Uterus (tissue), 3 donors: ENCODE measurements at regions not wholly inside any gene's neighbourhood (a gene's known extent, or its start where the extent isn't known, plus 50 kb on each side); places are given as distances from the start of the nearest gene placed in this dataset.

Experiments used
- DNase-seq, 2 donors: peaks; one replicate each; pipeline ENCODE4 v3.0.0-alpha.2; 2019 to 2020
- H3K27ac ChIP-seq, 2 donors: fragments of 200-600 bp; sonication (generic); 1 replicate in 1 of 2; 2 replicates in 1 of 2; pipeline ENCODE4 v1.5.1; 2016 to 2018
- H3K27me3 ChIP-seq, 2 donors: fragments of 200-600 bp; sonication (generic); one replicate each; pipeline ENCODE4 v1.5.1; 2018 to 2019; ENCODE audit warnings: control low read depth in 1 of 2
- H3K36me3 ChIP-seq, 2 donors: fragments of 200-600 bp; sonication (generic); one replicate each; pipeline ENCODE4 v1.5.1; 2019; ENCODE audit warnings: control low read depth in 1 of 2
- H3K4me1 ChIP-seq, 2 donors: fragments of 200-600 bp; sonication (generic); one replicate each; pipeline ENCODE4 v1.5.1; 2018 to 2019; ENCODE audit warnings: control low read depth in 1 of 2
- H3K4me3 ChIP-seq, 2 donors: fragments of 200-600 bp; sonication (generic); 1 replicate in 1 of 2; 2 replicates in 1 of 2; pipeline ENCODE4 v1.5.1; 2018 to 2019; ENCODE audit warnings: mild to moderate bottlenecking in 1 of 2
- H3K9me3 ChIP-seq, 2 donors: fragments of 200-600 bp; sonication (generic); one replicate each; pipeline ENCODE4 v1.5.1; 2019; ENCODE audit warnings: control low read depth in 1 of 2
- CTCF ChIP-seq, 4 experiments: fragments of 200-600 bp in 2 of 4; fragments of 450-650 bp in 2 of 4; sonication (generic) in 2 of 4; IDR thresholded peaks; one replicate each; pipeline ENCODE4 v1.5.1; 2016 to 2019; ENCODE audit warnings: antibody characterized with exemption in 4 of 4, mild to moderate bottlenecking in 2 of 4, moderate library complexity in 1 of 4
- POLR2A ChIP-seq, 2 donors: fragments of 450-650 bp; IDR thresholded peaks; one replicate each; pipeline ENCODE4 v1.6.1; 2016; ENCODE audit warnings: antibody characterized with exemption in 2 of 2, mild to moderate bottlenecking in 1 of 2, moderate library complexity in 1 of 2
- intact Hi-C: fragments of 100-400 bp; cut with DNase I; formaldehyde crosslinking; loops from one replicate; pipeline ENCODE4 v1.15.1; 2023; ENCODE audit warnings: low total_unique reads
- donor health status: DM: yes; HTN: yes; CAD: no.

- intact Hi-C loops, result no loop called here
- H3K4me1 ChIP-seq, result no peaks in the 10 kb centered on the region
- H3K27me3 ChIP-seq, result no peaks in the 10 kb centered on the region
- no peak for DNase-seq
- no peak overlapping the region for H3K4me3 ChIP-seq
- no peak for TF ChIP-seq CTCF (IDR thresholded peaks at IDR 0.05)
- H3K27ac ChIP-seq, result no peak overlapping the region
- H3K9me3 ChIP-seq, result no peaks in the 10 kb centered on the region
- H3K36me3 ChIP-seq, result no peaks in the 10 kb centered on the region
Measured at GRCh38 chr2:14136030-14136429, 496.5 kb upstream of the LRATD1 start.

DNA sequence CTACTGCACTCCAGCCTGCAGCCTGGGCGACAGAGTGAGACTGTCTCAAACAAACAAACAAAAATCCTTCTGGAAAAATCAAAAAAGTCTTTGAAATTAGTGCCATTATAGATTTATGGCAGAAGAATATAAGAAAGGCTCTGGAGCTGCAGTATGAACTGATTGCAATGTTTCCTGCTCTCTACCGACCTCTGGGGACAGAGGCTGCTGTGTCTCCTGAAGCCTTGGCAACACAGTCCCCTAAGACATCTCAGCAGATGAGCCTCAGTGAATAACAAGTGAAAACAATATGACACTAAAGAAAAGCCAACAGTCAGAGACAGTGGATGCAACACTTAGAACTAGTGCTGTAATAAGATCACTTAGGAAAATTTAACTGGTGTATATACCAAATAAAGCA is 494.9 kb upstream of the LRATD1 start:
- Histone ChIP-seq H3K4me1 (no peaks in the 10 kb centered on the region), H3K36me3 (no peaks in the 10 kb centered on the region), H3K27ac (no peak overlapping the region), H3K4me3 (no peak overlapping the region), H3K9me3 (no peaks in the 10 kb centered on the region), H3K27me3 (no peaks in the 10 kb centered on the region)
- no peak for DNase-seq
- no peak for TF ChIP-seq CTCF (IDR thresholded peaks at IDR 0.05)
- TF ChIP-seq POLR2A (IDR thresholded peaks at IDR 0.05), result no peak
- intact Hi-C loops, result no loop called here

DNA sequence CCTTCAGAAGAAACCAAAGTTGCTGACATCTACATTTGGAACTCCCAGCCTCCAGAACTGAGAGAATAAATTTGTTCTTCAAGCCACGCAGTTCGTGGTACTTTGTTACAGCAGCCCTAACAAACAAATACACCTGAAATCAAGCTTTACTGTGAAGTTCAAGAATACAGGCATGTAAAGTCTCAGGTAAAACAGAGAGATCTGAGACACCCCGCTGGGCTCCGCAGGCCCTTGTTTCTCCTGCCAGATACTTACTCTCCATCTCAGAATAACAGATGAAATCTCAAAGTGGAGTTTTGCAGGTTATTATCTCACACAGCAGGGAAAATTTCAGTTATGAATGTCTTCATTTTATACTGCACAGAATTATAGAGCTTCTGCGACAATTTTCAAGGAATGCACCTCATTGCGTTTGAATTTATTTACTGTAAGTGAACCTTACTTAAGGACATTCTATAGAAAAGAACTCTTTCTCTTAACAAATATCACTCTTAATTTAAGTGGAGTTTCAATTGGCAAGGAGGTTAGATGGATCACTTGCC is 492.4 kb upstream of the LRATD1 start:
- H3K9me3 ChIP-seq, result no peaks in the 10 kb centered on the region
- DNase-seq, result no peak
- H3K36me3 ChIP-seq, result no peaks in the 10 kb centered on the region
- intact Hi-C loops, result no loop called here
- no peak for TF ChIP-seq POLR2A (IDR thresholded peaks at IDR 0.05)
- TF ChIP-seq CTCF (IDR thresholded peaks at IDR 0.05), result no peak
- H3K4me1 ChIP-seq, result no peaks in the 10 kb centered on the region
- H3K4me3 ChIP-seq, result no peak overlapping the region
- H3K27ac ChIP-seq, result no peak overlapping the region
- no peaks in the 10 kb centered on the region for H3K27me3 ChIP-seq

DNA sequence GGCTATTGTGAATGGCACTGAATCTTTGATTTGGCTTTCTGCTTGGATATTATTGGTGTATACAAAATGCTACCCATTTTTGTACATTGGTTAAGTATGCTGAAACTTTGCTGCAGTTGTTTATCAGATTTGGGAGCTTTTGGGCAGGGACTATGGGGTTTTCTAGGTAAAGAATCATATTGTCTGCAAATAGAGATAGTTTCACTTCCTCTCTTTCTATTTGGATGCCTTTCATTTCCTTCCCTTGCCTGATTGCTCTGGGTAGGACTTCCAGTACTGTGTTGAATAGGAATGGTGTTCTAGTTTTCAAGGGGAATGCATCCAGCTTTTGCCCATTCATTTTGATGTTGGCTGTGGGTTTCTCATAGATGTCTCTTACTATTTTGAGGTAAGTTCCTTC is 489.1 kb upstream of the LRATD1 start:
- Histone ChIP-seq H3K27ac (no peak overlapping the region), H3K36me3 (no peaks in the 10 kb centered on the region), H3K9me3 (no peaks in the 10 kb centered on the region), H3K27me3 (no peaks in the 10 kb centered on the region), H3K4me1 (no peaks in the 10 kb centered on the region), H3K4me3 (no peak overlapping the region)
- intact Hi-C loops, result no loop called here
- TF ChIP-seq POLR2A (IDR thresholded peaks at IDR 0.05) (no peak), CTCF (IDR thresholded peaks at IDR 0.05) (no peak)
- DNase-seq, result no peak

- no peak for TF ChIP-seq CTCF (IDR thresholded peaks at IDR 0.05)
- no peak for TF ChIP-seq POLR2A (IDR thresholded peaks at IDR 0.05)
- H3K27me3 ChIP-seq, result no peaks in the 10 kb centered on the region
- H3K9me3 ChIP-seq, result no peaks in the 10 kb centered on the region
- H3K36me3 ChIP-seq, result no peaks in the 10 kb centered on the region
- H3K4me1 ChIP-seq, result no peaks in the 10 kb centered on the region
- no peak for DNase-seq
- no peak overlapping the region for H3K4me3 ChIP-seq
- intact Hi-C loops, result no loop called here
- no peak overlapping the region for H3K27ac ChIP-seq
Measured at GRCh38 chr2:14148216-14148615, 484.3 kb upstream of the LRATD1 start.
